PFSK-1 (cell line): ENCODE measurements at regions not wholly inside any gene's neighbourhood (a gene's known extent, or its start where the extent isn't known, plus 50 kb on each side); places are given as distances from the start of the nearest gene placed in this dataset.

ENCODE experiments used
- FOXP2 ChIP-seq: optimal IDR thresholded peaks from 2 replicates; pipeline ENCODE3; 2011; ENCODE audit warnings: borderline replicate concordance, control low read depth, inconsistent platforms; ENCODE audit not compliant: insufficient read depth; ENCODE audit errors: extremely low read length, extremely low read depth
- POLR2AphosphoS5 ChIP-seq: IDR thresholded peaks from 2 replicates; pipeline ENCODE4 v1.6.1; 2012; ENCODE audit warnings: low read depth, mild to moderate bottlenecking, control low read depth, low read length, moderate library complexity
- SIN3A ChIP-seq: IDR thresholded peaks from 2 replicates; pipeline ENCODE4 v1.6.1; 2012; ENCODE audit warnings: mild to moderate bottlenecking, low read length, moderate library complexity, borderline replicate concordance; ENCODE audit not compliant: insufficient read depth
- TAF1 ChIP-seq: IDR thresholded peaks from 2 replicates; pipeline ENCODE4 v1.6.1; 2012; ENCODE audit warnings: low read length, control low read depth, borderline replicate concordance; ENCODE audit not compliant: insufficient read depth
- TF ChIP-seq, protein P1 (sequence below), 2 experiments: IDR thresholded peaks; 2 replicates each; pipeline versions ENCODE4 v1.6.1 to v1.8.0; 2011 to 2012; ENCODE audit warnings: low read depth in 2 of 2, low read length in 2 of 2, control low read depth in 1 of 2, inconsistent platforms in 1 of 2, mild to moderate bottlenecking in 1 of 2, moderate library complexity in 1 of 2; ENCODE audit not compliant: insufficient read depth in 1 of 2

GRCh38 chr2:234257859-234258561 is 207.5 kb downstream of the SPP2 start:
- peak; percentile 75 for TF ChIP-seq FOXP2
- TF ChIP-seq POLR2AphosphoS5 = no peak
- no peak for TF ChIP-seq TAF1
- TF ChIP-seq, protein P1, sequence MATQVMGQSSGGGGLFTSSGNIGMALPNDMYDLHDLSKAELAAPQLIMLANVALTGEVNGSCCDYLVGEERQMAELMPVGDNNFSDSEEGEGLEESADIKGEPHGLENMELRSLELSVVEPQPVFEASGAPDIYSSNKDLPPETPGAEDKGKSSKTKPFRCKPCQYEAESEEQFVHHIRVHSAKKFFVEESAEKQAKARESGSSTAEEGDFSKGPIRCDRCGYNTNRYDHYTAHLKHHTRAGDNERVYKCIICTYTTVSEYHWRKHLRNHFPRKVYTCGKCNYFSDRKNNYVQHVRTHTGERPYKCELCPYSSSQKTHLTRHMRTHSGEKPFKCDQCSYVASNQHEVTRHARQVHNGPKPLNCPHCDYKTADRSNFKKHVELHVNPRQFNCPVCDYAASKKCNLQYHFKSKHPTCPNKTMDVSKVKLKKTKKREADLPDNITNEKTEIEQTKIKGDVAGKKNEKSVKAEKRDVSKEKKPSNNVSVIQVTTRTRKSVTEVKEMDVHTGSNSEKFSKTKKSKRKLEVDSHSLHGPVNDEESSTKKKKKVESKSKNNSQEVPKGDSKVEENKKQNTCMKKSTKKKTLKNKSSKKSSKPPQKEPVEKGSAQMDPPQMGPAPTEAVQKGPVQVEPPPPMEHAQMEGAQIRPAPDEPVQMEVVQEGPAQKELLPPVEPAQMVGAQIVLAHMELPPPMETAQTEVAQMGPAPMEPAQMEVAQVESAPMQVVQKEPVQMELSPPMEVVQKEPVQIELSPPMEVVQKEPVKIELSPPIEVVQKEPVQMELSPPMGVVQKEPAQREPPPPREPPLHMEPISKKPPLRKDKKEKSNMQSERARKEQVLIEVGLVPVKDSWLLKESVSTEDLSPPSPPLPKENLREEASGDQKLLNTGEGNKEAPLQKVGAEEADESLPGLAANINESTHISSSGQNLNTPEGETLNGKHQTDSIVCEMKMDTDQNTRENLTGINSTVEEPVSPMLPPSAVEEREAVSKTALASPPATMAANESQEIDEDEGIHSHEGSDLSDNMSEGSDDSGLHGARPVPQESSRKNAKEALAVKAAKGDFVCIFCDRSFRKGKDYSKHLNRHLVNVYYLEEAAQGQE (IDR thresholded peaks at IDR 0.05; ENCODE audit: insufficient read depth in 1 of 2, low read depth in 2 of 2, low read length in 2 of 2) = 0 out of 4 replicates have a peak, but pooled peaks of 1 of the 2 experiments have one; percentile 20
- TF ChIP-seq SIN3A = peak; percentile 26; the same call in 1 of the 2 replicates

GRCh38 chr2:234256516-234256915 is 206.0 kb downstream of the SPP2 start:
- TF ChIP-seq, protein P1 (IDR thresholded peaks at IDR 0.05; ENCODE audit: insufficient read depth in 1 of 2, low read depth in 2 of 2, low read length in 2 of 2) = no peak
- TF ChIP-seq POLR2AphosphoS5 = no peak
- TF ChIP-seq FOXP2 = no peak
- TF ChIP-seq SIN3A = no peak
- no peak for TF ChIP-seq TAF1

- TF ChIP-seq TAF1 (no peak), FOXP2 (no peak), POLR2AphosphoS5 (no peak), SIN3A (no peak)
- TF ChIP-seq, protein P1 (IDR thresholded peaks at IDR 0.05; ENCODE audit: insufficient read depth in 1 of 2, low read depth in 2 of 2, low read length in 2 of 2) = no peak
Observed at GRCh38 chr2:234254783-234255521, 204.4 kb downstream of the SPP2 start.

GRCh38 chr2:234252772-234253171 is 202.3 kb downstream of the SPP2 start:
- TF ChIP-seq SIN3A (no peak), TAF1 (no peak), FOXP2 (no peak), POLR2AphosphoS5 (no peak)
- TF ChIP-seq, protein P1 (IDR thresholded peaks at IDR 0.05; ENCODE audit: insufficient read depth in 1 of 2, low read depth in 2 of 2, low read length in 2 of 2) = no peak
